ENCODE measurements at regions not wholly inside any gene's neighbourhood (a gene's known extent, or its start where the extent isn't known, plus 50 kb on each side); places are given as distances from the start of the nearest gene placed in this dataset.

DNA sequence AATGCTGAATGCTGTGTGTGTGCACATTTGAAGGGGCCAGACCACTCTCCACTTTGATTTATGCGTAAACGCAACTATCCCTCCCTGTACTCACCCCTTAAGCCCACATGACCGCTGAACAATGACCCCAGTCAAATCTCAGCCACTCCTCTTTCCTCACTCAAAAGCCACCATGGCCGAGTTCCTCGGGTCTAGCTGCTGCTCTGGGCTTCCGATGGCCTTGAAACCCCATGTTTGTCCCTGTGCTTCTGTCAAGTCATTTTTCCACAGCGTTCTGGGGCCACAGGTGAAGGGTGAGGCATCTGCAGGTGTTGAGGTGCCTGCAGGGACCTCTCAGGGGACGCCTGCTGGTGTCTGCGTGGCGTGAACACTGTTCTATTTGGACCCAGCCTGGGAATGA lies 74.3 kb upstream of the TMEM18 start:
- TF ChIP-seq, protein P1, sequence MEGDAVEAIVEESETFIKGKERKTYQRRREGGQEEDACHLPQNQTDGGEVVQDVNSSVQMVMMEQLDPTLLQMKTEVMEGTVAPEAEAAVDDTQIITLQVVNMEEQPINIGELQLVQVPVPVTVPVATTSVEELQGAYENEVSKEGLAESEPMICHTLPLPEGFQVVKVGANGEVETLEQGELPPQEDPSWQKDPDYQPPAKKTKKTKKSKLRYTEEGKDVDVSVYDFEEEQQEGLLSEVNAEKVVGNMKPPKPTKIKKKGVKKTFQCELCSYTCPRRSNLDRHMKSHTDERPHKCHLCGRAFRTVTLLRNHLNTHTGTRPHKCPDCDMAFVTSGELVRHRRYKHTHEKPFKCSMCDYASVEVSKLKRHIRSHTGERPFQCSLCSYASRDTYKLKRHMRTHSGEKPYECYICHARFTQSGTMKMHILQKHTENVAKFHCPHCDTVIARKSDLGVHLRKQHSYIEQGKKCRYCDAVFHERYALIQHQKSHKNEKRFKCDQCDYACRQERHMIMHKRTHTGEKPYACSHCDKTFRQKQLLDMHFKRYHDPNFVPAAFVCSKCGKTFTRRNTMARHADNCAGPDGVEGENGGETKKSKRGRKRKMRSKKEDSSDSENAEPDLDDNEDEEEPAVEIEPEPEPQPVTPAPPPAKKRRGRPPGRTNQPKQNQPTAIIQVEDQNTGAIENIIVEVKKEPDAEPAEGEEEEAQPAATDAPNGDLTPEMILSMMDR (conservative IDR thresholded peaks at IDR 0.05; ENCODE audit: low read depth, low read length), result no peak
- no peak overlapping the region for H3K9ac ChIP-seq
- H3K4me3 ChIP-seq (IDR thresholded peaks at IDR 0.05; ENCODE audit: insufficient read depth, low read depth, low read length), result no peak overlapping the region
- H2AFZ ChIP-seq (ENCODE audit: low read depth), result no peak overlapping the region
- no peak overlapping the region for H3K4me2 ChIP-seq
- no peaks in the 10 kb centered on the region for H3K79me2 ChIP-seq (ENCODE audit: insufficient read depth, low read depth)
- no peaks in the 10 kb centered on the region for H3K36me3 ChIP-seq (ENCODE audit: insufficient read depth)
- H3K27ac ChIP-seq, result no peak overlapping the region
- no peaks in the 10 kb centered on the region for H4K20me1 ChIP-seq (ENCODE audit: insufficient read depth)
- H3K27me3 ChIP-seq (ENCODE audit: insufficient read depth, low read depth), result no peaks in the 10 kb centered on the region
- no peaks in the 10 kb centered on the region for H3K4me1 ChIP-seq (ENCODE audit: low read depth, poor library complexity, severe bottlenecking)

DNA sequence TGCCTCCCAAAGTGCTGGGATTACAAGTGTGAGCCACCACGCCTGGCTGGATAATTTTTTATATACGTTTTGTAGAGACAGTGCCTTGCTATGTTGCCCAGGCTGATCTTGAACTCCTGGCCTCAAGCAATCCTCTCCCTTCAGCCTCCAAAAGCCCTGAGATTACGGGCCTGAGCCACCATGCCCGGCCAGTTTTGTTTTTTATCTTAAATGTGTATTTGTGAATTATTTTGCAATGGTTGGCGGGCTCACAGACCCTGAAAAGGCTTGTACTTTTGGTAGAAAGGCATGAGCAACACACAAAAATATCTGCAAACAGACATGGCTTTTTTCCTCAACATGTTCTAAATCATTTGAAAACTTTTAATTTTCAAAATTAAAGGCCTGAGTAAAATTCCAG lies 73.4 kb upstream of the TMEM18 start:
- Histone ChIP-seq H3K27me3 (ENCODE audit: insufficient read depth, low read depth) (no peaks in the 10 kb centered on the region), H3K4me1 (ENCODE audit: low read depth, poor library complexity, severe bottlenecking) (no peaks in the 10 kb centered on the region), H3K79me2 (ENCODE audit: insufficient read depth, low read depth) (no peaks in the 10 kb centered on the region)

DNA sequence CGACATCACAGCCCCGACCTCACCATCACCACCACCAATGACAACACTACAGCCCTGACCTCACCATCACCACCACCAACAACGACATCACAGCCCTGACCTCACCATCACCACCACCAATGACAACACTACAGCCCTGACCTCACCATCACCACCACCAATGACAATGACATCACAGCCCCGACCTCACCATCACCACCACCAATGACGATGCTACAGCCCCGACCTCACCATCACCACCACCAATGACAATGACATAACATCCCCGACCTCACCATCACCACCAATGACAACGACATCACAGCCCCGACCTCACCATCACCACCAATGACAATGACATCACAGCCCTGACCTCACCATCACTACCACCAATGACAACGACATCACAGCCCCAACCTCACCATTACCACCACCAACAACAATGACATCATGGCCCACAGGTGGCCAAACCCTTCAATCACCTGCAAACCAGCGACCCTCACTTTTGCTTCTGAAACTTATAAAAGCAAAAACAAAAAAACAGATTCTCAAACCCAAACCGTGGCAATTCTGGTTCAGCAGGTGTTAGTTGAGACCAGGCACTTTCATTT lies 70.7 kb upstream of the TMEM18 start:
- Histone ChIP-seq H3K79me2 (ENCODE audit: insufficient read depth, low read depth) (no peaks in the 10 kb centered on the region), H2AFZ (ENCODE audit: low read depth) (no peak overlapping the region), H3K4me2 (no peak overlapping the region), H3K4me3 (IDR thresholded peaks at IDR 0.05; ENCODE audit: insufficient read depth, low read depth, low read length) (no peak overlapping the region), H4K20me1 (ENCODE audit: insufficient read depth) (no peaks in the 10 kb centered on the region), H3K27ac (no peak overlapping the region), H3K36me3 (ENCODE audit: insufficient read depth) (no peaks in the 10 kb centered on the region), H3K9ac (no peak overlapping the region), H3K4me1 (ENCODE audit: low read depth, poor library complexity, severe bottlenecking) (no peaks in the 10 kb centered on the region), H3K27me3 (ENCODE audit: insufficient read depth, low read depth) (no peaks in the 10 kb centered on the region)
- TF ChIP-seq, protein P1 (conservative IDR thresholded peaks at IDR 0.05; ENCODE audit: low read depth, low read length), result no peak

More for the DNA sequence above, 73.4 kb upstream of the TMEM18 start:
- no peak overlapping the region for H3K9ac ChIP-seq
- H3K4me2 ChIP-seq, result no peak overlapping the region
- no peaks in the 10 kb centered on the region for H4K20me1 ChIP-seq (ENCODE audit: insufficient read depth)
- no peak overlapping the region for H3K4me3 ChIP-seq (IDR thresholded peaks at IDR 0.05; ENCODE audit: insufficient read depth, low read depth, low read length)
- no peak overlapping the region for H2AFZ ChIP-seq (ENCODE audit: low read depth)
- H3K27ac ChIP-seq, result no peak overlapping the region
- TF ChIP-seq, protein P1 (conservative IDR thresholded peaks at IDR 0.05; ENCODE audit: low read depth, low read length), result no peak
- H3K36me3 ChIP-seq (ENCODE audit: insufficient read depth), result no peaks in the 10 kb centered on the region

DNA sequence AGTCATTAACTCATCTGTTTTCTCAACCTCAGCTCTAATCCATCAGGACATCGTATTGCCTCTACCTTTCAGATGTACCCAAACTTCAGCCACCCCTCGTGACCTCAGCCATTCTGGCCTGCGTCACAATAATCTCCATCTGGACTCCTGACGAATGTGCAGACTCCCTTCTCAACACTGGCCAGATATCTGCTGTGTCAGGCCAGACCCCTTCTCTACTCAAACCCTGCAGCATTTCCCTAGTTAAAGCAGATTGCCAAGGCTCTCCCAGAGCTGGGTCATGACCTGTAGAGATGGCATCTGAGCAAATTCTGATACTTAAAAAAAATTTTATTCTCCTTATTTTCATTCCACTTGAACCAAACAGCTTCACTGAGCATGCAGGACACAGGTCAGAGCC lies 69.5 kb upstream of the TMEM18 start:
- no peak overlapping the region for H3K9ac ChIP-seq
- TF ChIP-seq, protein P1 (conservative IDR thresholded peaks at IDR 0.05; ENCODE audit: low read depth, low read length), result no peak
- no peak overlapping the region for H3K4me3 ChIP-seq (IDR thresholded peaks at IDR 0.05; ENCODE audit: insufficient read depth, low read depth, low read length)
- H3K27ac ChIP-seq, result no peak overlapping the region
- H3K4me1 ChIP-seq (ENCODE audit: low read depth, poor library complexity, severe bottlenecking), result no peaks in the 10 kb centered on the region
- H2AFZ ChIP-seq (ENCODE audit: low read depth), result no peak overlapping the region
- H4K20me1 ChIP-seq (ENCODE audit: insufficient read depth), result no peaks in the 10 kb centered on the region
- no peak overlapping the region for H3K4me2 ChIP-seq
- no peaks in the 10 kb centered on the region for H3K36me3 ChIP-seq (ENCODE audit: insufficient read depth)
- no peaks in the 10 kb centered on the region for H3K79me2 ChIP-seq (ENCODE audit: insufficient read depth, low read depth)
- no peaks in the 10 kb centered on the region for H3K27me3 ChIP-seq (ENCODE audit: insufficient read depth, low read depth)
